HepG2 (cell line): ENCODE measurements at regions not wholly inside any gene's neighbourhood (a gene's known extent, or its start where the extent isn't known, plus 50 kb on each side); places are given as distances from the start of the nearest gene placed in this dataset.

ENCODE experiments used
- ETV6 ChIP-seq: sonication (generic); formaldehyde crosslinking; conservative IDR thresholded peaks from 2 replicates; pipeline ENCODE4 v1.4.0; 2020; ENCODE audit warnings: missing genetic modification reagents
- FUBP1 ChIP-seq: sonication (generic); formaldehyde crosslinking; IDR thresholded peaks from 2 replicates; pipeline ENCODE4 v1.5.1; 2020; ENCODE audit warnings: missing genetic modification reagents, mild to moderate bottlenecking, borderline replicate concordance
- KLF12 ChIP-seq: sonication (generic); formaldehyde crosslinking; IDR thresholded peaks from 2 replicates; pipeline ENCODE4 v1.4.0; 2020; ENCODE audit warnings: missing genetic modification reagents, borderline replicate concordance
- NR2F6 ChIP-seq, 2 experiments: IDR thresholded peaks; 2 replicates each; pipeline ENCODE4 v1.6.1; 2016; ENCODE audit warnings: antibody characterized with exemption in 1 of 2, mild to moderate bottlenecking in 1 of 2
- PAF1 ChIP-seq: IDR thresholded peaks from 2 replicates; pipeline ENCODE4 v1.6.1; 2016; ENCODE audit warnings: missing genetic modification reagents, missing compliant biosample characterization
- POLR2AphosphoS2 ChIP-seq: IDR thresholded peaks from 2 replicates; pipeline ENCODE4 v1.6.1; 2011; ENCODE audit warnings: low read depth, low read length, improper control_type of control experiment
- REPIN1 ChIP-seq: sonication (generic); formaldehyde crosslinking; IDR thresholded peaks from 2 replicates; pipeline ENCODE4 v1.8.0; 2022; ENCODE audit warnings: missing genetic modification reagents, low read depth, mild to moderate bottlenecking, borderline replicate concordance
- TBX2 ChIP-seq: sonication (generic); formaldehyde crosslinking; IDR thresholded peaks from 2 replicates; pipeline ENCODE4 v1.5.0; 2020; ENCODE audit warnings: missing genetic modification reagents, mild to moderate bottlenecking, borderline replicate concordance
- TCF7 ChIP-seq: sonication (generic); IDR thresholded peaks from 2 replicates; pipeline ENCODE4 v1.6.1; 2016; ENCODE audit warnings: antibody characterized with exemption, low read depth
- TFE3 ChIP-seq: IDR thresholded peaks from 2 replicates; pipeline ENCODE4 v1.6.1; 2016
- TMF1 ChIP-seq: sonication (generic); formaldehyde crosslinking; IDR thresholded peaks from 2 replicates; pipeline ENCODE4 v1.8.1; 2022; ENCODE audit warnings: low read depth, missing genetic modification reagents
- ZBTB37 ChIP-seq: sonication (generic); formaldehyde crosslinking; IDR thresholded peaks from 2 replicates; pipeline ENCODE4 v1.4.0; 2020; ENCODE audit warnings: mild to moderate bottlenecking, missing genetic modification reagents
- ZFP36 ChIP-seq: fragments of 150-350 bp; IDR thresholded peaks from 2 replicates; pipeline ENCODE4 v1.6.1; 2018; ENCODE audit warnings: borderline replicate concordance, low read length, low read depth; ENCODE audit not compliant: partially characterized antibody
- ZNF160 ChIP-seq: sonication (generic); formaldehyde crosslinking; IDR thresholded peaks from 2 replicates; pipeline ENCODE4 v1.8.0; 2022; ENCODE audit warnings: mild to moderate bottlenecking, inconsistent platforms, missing genetic modification reagents
- ZNF563 ChIP-seq: sonication (generic); formaldehyde crosslinking; IDR thresholded peaks from 2 replicates; pipeline ENCODE4 v1.8.0; 2022; ENCODE audit warnings: mild to moderate bottlenecking, moderate library complexity, missing genetic modification reagents
- TF ChIP-seq, protein P1 (sequence below): sonication (generic); formaldehyde crosslinking; conservative IDR thresholded peaks from 2 replicates; pipeline ENCODE4 v1.4.0; 2020; ENCODE audit warnings: mild to moderate bottlenecking, missing genetic modification reagents, moderate library complexity
- TF ChIP-seq, protein P2 (sequence below): sonication (generic); formaldehyde crosslinking; IDR thresholded peaks from 2 replicates; pipeline ENCODE4 v1.4.0; 2020; ENCODE audit warnings: missing genetic modification reagents
- TF ChIP-seq, protein P3 (sequence below): sonication (generic); formaldehyde crosslinking; IDR thresholded peaks from 2 replicates; pipeline ENCODE4 v1.8.0; 2022; ENCODE audit warnings: mild to moderate bottlenecking, missing genetic modification reagents, moderate library complexity

- TF ChIP-seq, protein P1, sequence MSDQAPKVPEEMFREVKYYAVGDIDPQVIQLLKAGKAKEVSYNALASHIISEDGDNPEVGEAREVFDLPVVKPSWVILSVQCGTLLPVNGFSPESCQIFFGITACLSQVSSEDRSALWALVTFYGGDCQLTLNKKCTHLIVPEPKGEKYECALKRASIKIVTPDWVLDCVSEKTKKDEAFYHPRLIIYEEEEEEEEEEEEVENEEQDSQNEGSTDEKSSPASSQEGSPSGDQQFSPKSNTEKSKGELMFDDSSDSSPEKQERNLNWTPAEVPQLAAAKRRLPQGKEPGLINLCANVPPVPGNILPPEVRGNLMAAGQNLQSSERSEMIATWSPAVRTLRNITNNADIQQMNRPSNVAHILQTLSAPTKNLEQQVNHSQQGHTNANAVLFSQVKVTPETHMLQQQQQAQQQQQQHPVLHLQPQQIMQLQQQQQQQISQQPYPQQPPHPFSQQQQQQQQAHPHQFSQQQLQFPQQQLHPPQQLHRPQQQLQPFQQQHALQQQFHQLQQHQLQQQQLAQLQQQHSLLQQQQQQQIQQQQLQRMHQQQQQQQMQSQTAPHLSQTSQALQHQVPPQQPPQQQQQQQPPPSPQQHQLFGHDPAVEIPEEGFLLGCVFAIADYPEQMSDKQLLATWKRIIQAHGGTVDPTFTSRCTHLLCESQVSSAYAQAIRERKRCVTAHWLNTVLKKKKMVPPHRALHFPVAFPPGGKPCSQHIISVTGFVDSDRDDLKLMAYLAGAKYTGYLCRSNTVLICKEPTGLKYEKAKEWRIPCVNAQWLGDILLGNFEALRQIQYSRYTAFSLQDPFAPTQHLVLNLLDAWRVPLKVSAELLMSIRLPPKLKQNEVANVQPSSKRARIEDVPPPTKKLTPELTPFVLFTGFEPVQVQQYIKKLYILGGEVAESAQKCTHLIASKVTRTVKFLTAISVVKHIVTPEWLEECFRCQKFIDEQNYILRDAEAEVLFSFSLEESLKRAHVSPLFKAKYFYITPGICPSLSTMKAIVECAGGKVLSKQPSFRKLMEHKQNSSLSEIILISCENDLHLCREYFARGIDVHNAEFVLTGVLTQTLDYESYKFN (CRISPR knock-in tag), result peak; percentile 65
- TF ChIP-seq ZFP36 (no peak), TMF1 (CRISPR knock-in tag) (no peak), REPIN1 (CRISPR knock-in tag) (no peak), NR2F6 (IDR thresholded peaks at IDR 0.05) (no peak), NR2F6 (CRISPR knock-in tag; IDR thresholded peaks at IDR 0.05) (peak; percentile 63), ZNF160 (CRISPR knock-in tag) (0 out of 2 replicates have a peak, but pooled peaks have one; percentile 71), KLF12 (CRISPR knock-in tag) (peak; percentile 40; the same call in 1 of the 2 replicates), TFE3 (CRISPR knock-in tag) (no peak), TCF7 (no peak), ZNF563 (CRISPR knock-in tag) (no peak; the same call in 1 of the 2 replicates), ETV6 (CRISPR knock-in tag) (no peak), POLR2AphosphoS2 (no peak), FUBP1 (CRISPR knock-in tag) (no peak), PAF1 (no peak), TBX2 (CRISPR knock-in tag) (peak; percentile 35; the same call in 1 of the 2 replicates), ZBTB37 (CRISPR knock-in tag) (peak; percentile 55; the same call in 1 of the 2 replicates)
- TF ChIP-seq, protein P2, sequence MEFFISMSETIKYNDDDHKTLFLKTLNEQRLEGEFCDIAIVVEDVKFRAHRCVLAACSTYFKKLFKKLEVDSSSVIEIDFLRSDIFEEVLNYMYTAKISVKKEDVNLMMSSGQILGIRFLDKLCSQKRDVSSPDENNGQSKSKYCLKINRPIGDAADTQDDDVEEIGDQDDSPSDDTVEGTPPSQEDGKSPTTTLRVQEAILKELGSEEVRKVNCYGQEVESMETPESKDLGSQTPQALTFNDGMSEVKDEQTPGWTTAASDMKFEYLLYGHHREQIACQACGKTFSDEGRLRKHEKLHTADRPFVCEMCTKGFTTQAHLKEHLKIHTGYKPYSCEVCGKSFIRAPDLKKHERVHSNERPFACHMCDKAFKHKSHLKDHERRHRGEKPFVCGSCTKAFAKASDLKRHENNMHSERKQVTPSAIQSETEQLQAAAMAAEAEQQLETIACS (CRISPR knock-in tag), result no peak
- TF ChIP-seq, protein P3, sequence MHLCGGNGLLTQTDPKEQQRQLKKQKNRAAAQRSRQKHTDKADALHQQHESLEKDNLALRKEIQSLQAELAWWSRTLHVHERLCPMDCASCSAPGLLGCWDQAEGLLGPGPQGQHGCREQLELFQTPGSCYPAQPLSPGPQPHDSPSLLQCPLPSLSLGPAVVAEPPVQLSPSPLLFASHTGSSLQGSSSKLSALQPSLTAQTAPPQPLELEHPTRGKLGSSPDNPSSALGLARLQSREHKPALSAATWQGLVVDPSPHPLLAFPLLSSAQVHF (CRISPR knock-in tag), result no peak
Observed at GRCh38 chr12:124389138-124389724, 94.3 kb downstream of the RFLNA start (continued).
